ENCODE measurements at regions not wholly inside any gene's neighbourhood (a gene's known extent, or its start where the extent isn't known, plus 50 kb on each side); places are given as distances from the start of the nearest gene placed in this dataset.

GRCh38 chr11:119983240-119983732 is 154.6 kb downstream of the TRIM29 start:
- TF ChIP-seq POLR2A (IDR thresholded peaks at IDR 0.05; ENCODE audit: low read depth, low read length) (no peak), EZH2 (IDR thresholded peaks at IDR 0.05; ENCODE audit: borderline replicate concordance, low read depth, low read length, severe bottlenecking) (no peak), CTCF (IDR thresholded peaks at IDR 0.05; ENCODE audit: extremely low read depth in 1 of 2, insufficient read depth in 1 of 2, low read depth in 1 of 2, low read length in 2 of 2) (no peak), FOS (IDR thresholded peaks at IDR 0.05; ENCODE audit: borderline replicate concordance, insufficient read depth, low read length) (no peak), MAX (IDR thresholded peaks at IDR 0.05; ENCODE audit: insufficient read depth, insufficient read length) (no peak), POLR2AphosphoS5 (IDR thresholded peaks at IDR 0.05; ENCODE audit: insufficient read depth, low read depth, low read length) (no peak), MYC (IDR thresholded peaks at IDR 0.05; ENCODE audit: low read depth, low read length) (no peak), JUN (IDR thresholded peaks at IDR 0.05; ENCODE audit: borderline replicate concordance, insufficient read depth, insufficient read length, low read depth) (no peak), GATA2 (IDR thresholded peaks at IDR 0.05; ENCODE audit: insufficient read depth, insufficient read length, low read depth, low read length) (no peak)

Data from endothelial cell of umbilical vein (primary cell).